GM19238 (cell line): ENCODE measurements at regions not wholly inside any gene's neighbourhood (a gene's known extent, or its start where the extent isn't known, plus 50 kb on each side); places are given as distances from the start of the nearest gene placed in this dataset.

Experiments
- DNase-seq: peaks from one replicate; pipeline ENCODE4 v3.0.0; 2011; ENCODE audit warnings: low spot score; ENCODE audit not compliant: insufficient read length

DNA sequence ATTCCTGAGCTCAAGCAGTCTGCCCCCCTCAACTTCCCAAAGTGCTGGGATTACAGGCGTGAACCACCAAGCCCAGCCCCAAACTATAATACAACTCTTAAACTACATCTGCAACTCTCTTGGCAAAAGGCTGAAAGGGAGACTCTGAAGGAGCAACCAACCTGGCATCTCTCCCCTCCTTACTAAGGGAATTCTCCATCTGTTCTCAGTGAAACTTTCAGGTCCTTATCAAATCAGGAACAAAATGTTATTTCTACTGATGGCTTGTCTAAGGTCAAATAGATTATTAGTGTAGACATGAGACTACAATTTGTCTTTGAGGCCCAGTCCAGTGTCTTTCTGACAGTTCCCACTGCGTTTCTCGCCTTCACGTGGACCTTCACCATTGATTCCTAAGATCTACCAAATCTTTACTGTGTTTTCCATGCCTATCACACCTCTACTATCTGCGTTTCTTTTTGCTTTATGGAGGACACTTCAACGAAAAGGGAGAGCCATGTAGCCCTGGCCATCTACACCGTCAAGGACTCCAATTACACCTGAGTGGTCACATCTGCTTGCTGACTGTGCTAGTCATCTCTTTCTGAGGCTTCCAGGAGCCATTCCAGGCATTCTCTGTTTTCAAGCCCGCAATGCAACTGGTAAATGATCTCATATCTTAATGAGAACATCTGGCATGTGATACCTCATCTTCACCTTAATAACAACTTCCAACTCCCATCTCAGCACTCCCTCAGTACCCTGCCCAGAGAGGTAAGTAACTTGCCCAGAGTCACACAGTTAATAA lies 405.7 kb upstream of the CITED2 start:
- no peak for DNase-seq

DNA sequence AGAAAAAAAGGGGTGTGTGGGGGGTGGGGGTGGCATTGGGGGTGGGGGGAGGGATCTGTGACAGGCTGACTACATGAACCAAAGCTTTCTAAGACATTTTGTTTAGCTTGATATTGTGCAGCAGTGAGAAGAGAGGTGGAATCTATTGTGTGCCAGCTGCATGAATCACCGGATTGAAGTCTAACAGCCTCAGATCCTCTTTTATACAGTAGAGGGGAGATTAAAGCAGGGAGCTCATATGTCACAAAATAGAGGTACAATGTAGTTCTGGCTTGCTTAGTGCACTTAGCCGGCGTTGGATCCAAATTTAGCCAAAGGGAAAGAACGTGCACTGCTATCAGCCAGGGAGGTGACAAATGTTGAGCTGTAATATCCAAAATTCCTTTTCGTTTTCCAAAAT lies 404.2 kb upstream of the CITED2 start:
- DNase-seq = no peak

DNA sequence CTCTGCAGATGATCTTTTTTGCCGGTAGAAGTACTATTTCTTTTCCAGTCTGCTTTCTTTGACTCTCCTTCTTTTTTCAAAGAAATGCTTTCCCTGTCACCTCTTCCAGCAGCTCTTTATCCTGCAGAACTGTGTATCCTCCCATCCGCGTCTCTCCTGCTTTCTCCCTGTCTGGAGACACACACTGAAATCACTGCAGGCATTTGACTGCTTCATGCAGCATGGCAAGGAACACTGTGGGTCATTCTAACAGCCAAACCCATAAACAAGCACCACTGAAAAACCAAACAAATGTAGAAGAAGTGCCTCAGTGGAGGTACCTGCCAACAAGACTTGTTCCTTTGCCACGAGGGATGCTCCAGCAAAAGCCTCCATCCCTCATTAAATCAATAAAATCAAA lies 403.7 kb upstream of the CITED2 start:
- no peak for DNase-seq

DNA sequence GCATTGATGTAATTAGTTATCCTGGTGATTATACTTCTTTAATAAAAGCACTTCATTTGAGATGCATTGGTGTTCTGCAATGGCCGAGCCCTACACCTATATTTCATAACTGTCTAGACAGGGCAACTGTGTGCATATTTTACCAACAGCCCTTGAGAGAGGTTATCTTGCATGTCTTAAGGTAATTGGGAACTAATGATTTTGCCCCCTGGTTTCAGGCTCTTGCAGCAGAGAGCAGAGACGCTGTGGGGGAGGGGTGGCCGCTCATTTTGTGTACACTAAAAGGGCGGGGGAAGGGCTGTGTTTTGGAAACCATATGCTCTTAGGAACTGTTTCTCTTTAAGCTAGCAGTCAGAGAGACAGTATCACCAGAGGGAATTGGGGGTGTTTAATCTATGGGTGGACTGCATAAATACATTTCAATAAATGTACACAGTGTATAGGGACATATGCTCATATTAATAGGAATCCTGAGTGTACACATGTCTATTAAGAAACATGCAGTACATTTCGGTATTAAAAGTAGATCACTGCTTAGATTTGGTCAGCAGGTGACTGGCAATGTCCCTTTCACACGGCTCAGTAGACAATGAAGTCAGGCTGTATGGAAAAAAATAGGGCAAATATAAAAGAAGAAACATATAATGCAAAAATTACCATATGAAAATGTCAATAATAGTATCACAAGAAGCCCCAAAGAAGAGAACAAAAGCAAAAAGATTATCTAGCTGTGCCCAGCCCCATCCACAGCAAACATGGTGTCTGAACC lies 402.9 kb upstream of the CITED2 start:
- DNase-seq = no peak

- DNase-seq = no peak
Observed at GRCh38 chr6:139776041-139776440, 401.6 kb upstream of the CITED2 start.

DNA sequence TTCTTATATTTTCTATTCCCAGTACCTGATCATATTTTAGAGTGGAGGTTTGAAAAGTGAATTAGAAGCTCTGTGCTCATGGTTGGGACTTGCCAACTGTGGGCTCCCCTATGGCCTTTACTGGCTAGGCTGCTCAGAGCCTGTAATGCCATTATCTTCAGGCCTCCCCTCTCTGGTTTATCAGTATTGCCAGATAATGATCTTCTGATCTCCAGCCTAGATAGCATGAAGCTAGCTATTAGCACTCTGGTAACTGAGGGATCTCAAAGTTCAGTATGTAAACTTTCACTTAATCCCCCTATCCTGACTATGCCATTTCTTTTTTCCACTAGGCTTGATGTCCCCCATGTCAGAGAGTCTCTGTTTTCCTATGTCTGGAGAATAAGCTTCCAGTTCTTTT lies 393.7 kb upstream of the CITED2 start:
- no peak for DNase-seq

- DNase-seq = no peak
Observed at GRCh38 chr6:139766796-139767195, 392.3 kb upstream of the CITED2 start.

GRCh38 chr6:139765825-139766285 lies 391.4 kb upstream of the CITED2 start:
- DNase-seq = no peak

DNA sequence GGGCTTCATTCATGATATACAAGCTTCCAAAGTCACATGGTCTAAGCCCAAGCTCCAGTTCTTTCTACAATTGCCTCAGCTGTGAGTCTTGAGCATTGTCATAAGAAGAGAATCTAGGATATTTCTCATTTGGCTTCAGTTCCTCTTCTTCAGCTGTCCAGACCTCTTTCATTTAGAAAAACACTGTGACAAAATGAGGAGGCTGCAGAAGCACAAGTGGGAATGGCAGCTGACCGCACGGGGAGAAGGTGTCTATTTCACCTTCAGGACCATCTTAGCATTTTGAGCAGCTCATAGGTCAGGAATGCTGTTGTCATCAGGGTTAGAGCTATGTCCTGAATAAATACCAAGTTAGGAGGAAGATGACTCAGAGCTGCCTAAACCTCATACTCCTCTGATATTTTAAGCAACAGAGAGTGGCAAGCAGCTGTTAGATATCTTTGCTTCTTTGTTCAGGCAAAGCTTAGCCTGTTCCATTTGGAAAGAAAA lies 390.1 kb upstream of the CITED2 start:
- DNase-seq = peak; percentile 3

GRCh38 chr6:139763468-139764210 lies 389.2 kb upstream of the CITED2 start:
- no peak for DNase-seq

- DNase-seq = no peak
Observed at GRCh38 chr6:139762587-139763031, 388.2 kb upstream of the CITED2 start.

- no peak for DNase-seq
Observed at GRCh38 chr6:139760128-139760527, 385.7 kb upstream of the CITED2 start.

- no peak for DNase-seq
Observed at GRCh38 chr6:139759086-139759485, 384.6 kb upstream of the CITED2 start.

DNA sequence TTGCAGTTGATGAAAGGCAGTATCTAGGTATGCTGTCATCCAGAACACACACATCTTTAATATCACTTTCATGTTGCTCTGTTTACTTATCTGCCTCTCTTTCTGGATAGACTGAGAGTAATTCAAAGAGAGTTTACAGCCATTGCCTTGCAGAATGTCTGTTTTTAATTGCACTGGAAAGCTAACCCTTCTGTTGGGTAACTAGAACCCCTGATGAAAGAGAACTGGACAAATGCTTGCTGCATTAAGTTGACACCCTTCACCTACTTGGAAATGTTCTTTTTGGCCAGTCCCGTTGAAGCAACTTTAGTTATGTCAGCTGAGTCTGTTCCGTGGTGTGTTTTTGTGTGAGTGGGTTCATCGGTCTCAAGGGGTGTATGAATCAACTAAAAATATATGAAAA lies 383.8 kb upstream of the CITED2 start:
- no peak for DNase-seq

DNA sequence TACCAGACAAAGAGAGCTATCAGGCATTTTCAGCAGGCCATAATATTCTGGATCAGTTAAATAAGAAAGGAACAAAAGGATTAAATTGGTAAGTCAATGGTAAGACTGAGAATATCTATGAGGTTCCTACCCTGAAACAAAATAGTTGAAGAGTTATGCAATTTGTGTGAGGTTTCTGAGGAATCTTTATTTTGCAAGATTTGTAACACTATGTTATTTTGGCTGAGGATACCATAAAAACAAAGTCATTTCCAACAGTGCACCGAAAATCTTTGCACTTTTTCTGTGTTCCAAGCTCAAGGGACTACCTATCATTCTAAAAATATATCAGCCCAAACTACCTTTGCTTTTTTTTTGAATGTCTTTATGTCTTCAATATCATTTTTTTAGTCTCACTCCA lies 383.3 kb upstream of the CITED2 start:
- no peak for DNase-seq

GRCh38 chr6:139756381-139756780 lies 381.9 kb upstream of the CITED2 start:
- DNase-seq = no peak

DNA sequence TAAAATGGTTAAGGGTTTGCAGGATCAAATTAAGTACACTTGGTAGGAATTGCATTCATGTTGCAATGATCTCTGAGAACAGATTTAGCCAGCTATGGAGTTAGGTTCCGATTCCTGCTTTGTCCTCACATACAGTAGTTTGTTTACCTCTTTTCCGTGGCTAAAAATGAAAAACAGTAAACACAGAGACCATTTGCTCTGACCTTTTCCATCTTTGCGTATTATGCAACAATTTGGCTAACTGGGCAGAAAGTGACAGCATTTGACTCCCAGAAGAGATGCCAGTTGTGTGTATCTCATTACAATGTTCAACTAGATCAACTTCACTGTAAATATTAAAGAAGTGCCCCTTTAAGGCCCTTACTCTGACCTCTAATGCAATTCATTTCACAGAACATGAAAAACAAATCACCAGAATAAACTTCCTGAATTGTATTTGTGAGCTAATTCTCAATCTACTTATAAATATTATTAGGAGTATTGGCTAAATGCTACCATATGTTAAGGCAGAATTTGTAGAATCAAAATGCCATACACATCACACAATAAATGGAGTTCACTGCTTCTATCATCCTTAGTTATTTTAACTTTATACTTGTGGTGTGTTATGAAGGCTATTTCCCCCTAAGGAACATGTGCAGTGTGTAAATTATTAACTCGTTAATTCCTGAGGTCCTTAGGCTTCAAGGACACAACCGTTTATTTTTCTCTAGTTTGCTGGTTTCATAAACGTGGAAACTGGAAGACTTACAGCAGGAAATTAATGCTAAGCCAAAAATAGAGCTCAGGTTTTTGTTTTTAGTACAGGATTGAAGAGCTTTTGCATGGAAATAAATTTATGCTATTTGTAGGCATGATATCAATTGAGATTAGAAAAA lies 380.7 kb upstream of the CITED2 start:
- DNase-seq = no peak

DNA sequence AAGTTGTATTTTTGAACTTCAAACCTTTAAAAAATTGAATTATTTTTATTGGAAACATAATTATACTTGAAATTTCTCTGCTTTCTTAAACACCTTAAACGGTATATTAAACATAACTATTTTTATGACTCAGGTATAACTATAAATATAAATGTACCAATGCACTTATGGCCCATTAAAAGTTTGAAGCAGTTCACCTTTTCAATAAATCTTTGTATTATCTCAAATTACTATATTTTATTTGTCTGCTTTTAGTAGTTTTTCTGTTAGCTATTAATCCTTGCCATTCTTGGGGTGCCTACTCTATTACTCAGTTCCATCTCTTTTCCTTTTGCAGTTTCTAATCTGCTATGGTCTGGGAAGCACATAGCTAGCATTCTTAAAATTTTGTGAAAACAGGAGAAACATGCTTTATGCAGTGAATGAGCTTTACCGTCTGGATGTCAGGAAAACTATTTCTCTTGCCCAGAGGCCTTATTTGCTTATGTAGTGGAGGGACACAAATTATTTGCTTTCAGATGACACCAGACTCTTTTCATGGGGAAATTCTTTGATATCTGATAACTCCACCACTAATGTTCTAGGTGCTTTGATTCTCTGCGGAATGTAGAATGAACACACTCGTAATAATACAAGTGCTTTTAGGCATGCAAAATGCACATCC lies 378.9 kb upstream of the CITED2 start:
- no peak for DNase-seq

GRCh38 chr6:139752086-139752485 lies 377.6 kb upstream of the CITED2 start:
- no peak for DNase-seq

GRCh38 chr6:139751179-139751578 lies 376.7 kb upstream of the CITED2 start:
- DNase-seq = no peak
